NB4 (cell line): ENCODE measurements at regions not wholly inside any gene's neighbourhood (a gene's known extent, or its start where the extent isn't known, plus 50 kb on each side); places are given as distances from the start of the nearest gene placed in this dataset.
A peak's percentile ranks its signal among the peaks of the same experiment; 100 is the strongest.

Experiments used
- DNase-seq: peaks from one replicate; pipeline ENCODE4 v3.0.0; 2010; ENCODE audit warnings: low read depth
- H3K4me3 ChIP-seq: one replicate; pipeline ENCODE4 v1.5.1; 2011; ENCODE audit warnings: mild to moderate bottlenecking, low read depth, low read length, moderate library complexity
- CTCF ChIP-seq: IDR thresholded peaks from one replicate; pipeline ENCODE4 v1.5.1; 2012; ENCODE audit warnings: low read depth, low read length
- MAX ChIP-seq: IDR thresholded peaks from 2 replicates; pipeline ENCODE4 v1.6.1; 2011; ENCODE audit warnings: low read depth, low read length
- MYC ChIP-seq: IDR thresholded peaks from 2 replicates; pipeline ENCODE4 v1.6.1; 2011; ENCODE audit warnings: low read depth, low read length
- POLR2A ChIP-seq: IDR thresholded peaks from 2 replicates; pipeline ENCODE4 v1.6.1; 2011; ENCODE audit warnings: mild to moderate bottlenecking; ENCODE audit not compliant: insufficient read length; ENCODE audit errors: extremely low read depth

GRCh38 chrX:113966791-113967190 is 617.1 kb upstream of the HTR2C start:
- DNase-seq: no peak
- H3K4me3 ChIP-seq: no peak overlapping the region
- TF ChIP-seq CTCF (no peak), MYC (no peak), MAX (no peak), POLR2A (no peak)

GRCh38 chrX:113962343-113962742 is 621.5 kb upstream of the HTR2C start:
- TF ChIP-seq POLR2A: no peak
- no peak for TF ChIP-seq CTCF
- no peak for TF ChIP-seq MYC
- TF ChIP-seq MAX: 0 out of 2 replicates have a peak, but pooled peaks have one; percentile 6
- peak; percentile 44 for DNase-seq
- no peak overlapping the region for H3K4me3 ChIP-seq

GRCh38 chrX:113959912-113960626 is 623.8 kb upstream of the HTR2C start:
- H3K4me3 ChIP-seq: no peak overlapping the region
- DNase-seq: no peak
- no peak for TF ChIP-seq MYC
- TF ChIP-seq MAX: no peak
- no peak for TF ChIP-seq POLR2A
- no peak for TF ChIP-seq CTCF

- no peak for DNase-seq
- TF ChIP-seq CTCF (no peak), POLR2A (no peak), MYC (no peak), MAX (no peak)
- no peak overlapping the region for H3K4me3 ChIP-seq
These were observed 627.0 kb upstream of the HTR2C start for GRCh38 chrX:113956936-113957335.

- TF ChIP-seq MAX (no peak), POLR2A (no peak), MYC (no peak), CTCF (no peak)
- no peak for DNase-seq
- no peak overlapping the region for H3K4me3 ChIP-seq
These were observed 629.6 kb upstream of the HTR2C start for GRCh38 chrX:113954297-113954696.

GRCh38 chrX:113950081-113950678 is 633.7 kb upstream of the HTR2C start:
- H3K4me3 ChIP-seq: no peak overlapping the region
- TF ChIP-seq POLR2A: no peak
- no peak for TF ChIP-seq CTCF
- no peak for TF ChIP-seq MYC
- no peak for DNase-seq
